Lung (tissue), 11 donors: ENCODE measurements at regions not wholly inside any gene's neighbourhood (a gene's known extent, or its start where the extent isn't known, plus 50 kb on each side); places are given as distances from the start of the nearest gene placed in this dataset.

Source experiments
- ATAC-seq: fragments of 200-7000 bp; cut with Tn5 transposase; one replicate; pipeline ENCODE4 v1.9.1; 2020; ENCODE audit warnings: moderate number of reproducible peaks; ENCODE audit not compliant: insufficient read depth, low FRiP score
- DNase-seq, 3 donors: peaks; one replicate each; pipeline ENCODE4 v3.0.0-alpha.2; 2013 to 2017
- H3K27ac ChIP-seq, 2 donors: one replicate each; pipeline ENCODE4 v1.5.1; 2013; ENCODE audit warnings: mild to moderate bottlenecking in 2 of 2, moderate library complexity in 2 of 2, control low read depth in 1 of 2, inconsistent platforms in 1 of 2, low read depth in 1 of 2, low read length in 1 of 2
- H3K27me3 ChIP-seq, 3 donors: one replicate each; pipeline ENCODE4 v1.5.1; 2013; ENCODE audit warnings: low read length in 2 of 3; ENCODE audit not compliant: control insufficient read depth in 3 of 3, insufficient read depth in 3 of 3
- H3K36me3 ChIP-seq, 4 donors: one replicate each; pipeline ENCODE4 v1.5.1; 2013; ENCODE audit warnings: low read length in 4 of 4, mild to moderate bottlenecking in 1 of 4, moderate library complexity in 1 of 4; ENCODE audit not compliant: control insufficient read depth in 4 of 4, insufficient read depth in 4 of 4
- H3K4me1 ChIP-seq, 5 donors: one replicate each; pipeline ENCODE4 v1.5.1; 2013; ENCODE audit warnings: low read length in 5 of 5, mild to moderate bottlenecking in 2 of 5, moderate library complexity in 1 of 5; ENCODE audit not compliant: control insufficient read depth in 5 of 5, insufficient read depth in 5 of 5
- H3K4me3 ChIP-seq: one replicate; pipeline ENCODE4 v1.5.1; 2013; ENCODE audit warnings: mild to moderate bottlenecking, control low read depth, moderate library complexity
- H3K9ac ChIP-seq, 2 donors: one replicate each; pipeline ENCODE4 v1.5.1; 2013; ENCODE audit warnings: low read length in 2 of 2, control low read depth in 1 of 2; ENCODE audit not compliant: insufficient read depth in 1 of 2
- H3K9me3 ChIP-seq, 4 donors: one replicate each; pipeline ENCODE4 v1.5.1; 2013; ENCODE audit warnings: low read length in 3 of 4, mild to moderate bottlenecking in 1 of 4, moderate library complexity in 1 of 4; ENCODE audit not compliant: control insufficient read depth in 4 of 4, insufficient read depth in 3 of 4
- WGBS, 2 donors: extraction: QIAGEN DNeasy Blood & Tissue Kit; methylation state at CpG; one replicate each; pipeline ENCODE4 v1.1.7; 2013; 5-methylcytosine and 5-hydroxymethylcytosine counted together
- TF ChIP-seq, protein P1 (sequence below): IDR thresholded peaks from 2 replicates; pipeline ENCODE4 v1.5.1; 2012; ENCODE audit warnings: mild to moderate bottlenecking; ENCODE audit errors: control extremely low read depth, extremely low read depth
- donor health status: control.
- donor health status: control.
- donor health status: Bipolar disorder and iron deficiency.
- donor health status: healthy.
- donor health status: DM: yes; HTN: yes; CAD: no.

DNA sequence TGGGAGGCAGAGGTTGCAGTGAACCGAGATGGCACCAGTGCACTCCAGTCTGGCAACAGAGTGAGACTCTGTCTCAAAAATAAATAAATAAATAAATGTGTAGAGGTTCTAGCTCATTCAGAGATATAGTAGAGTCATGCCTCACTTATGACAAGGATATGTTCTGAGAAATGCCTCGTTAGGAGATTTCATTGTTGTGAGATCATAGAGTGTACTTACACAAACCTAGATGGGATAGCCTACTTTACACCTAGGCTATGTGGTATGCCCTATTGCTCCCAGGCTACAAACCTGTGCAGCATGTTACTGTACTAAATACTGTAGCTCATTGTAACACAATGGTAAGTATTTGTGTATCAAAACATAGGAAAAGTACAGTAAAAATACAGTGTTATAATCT is 155.3 kb upstream of the JUN start:
- Histone ChIP-seq H3K9ac (no peak overlapping the region), H3K27me3 (no peaks in the 10 kb centered on the region), H3K27ac (no peak overlapping the region), H3K4me1 (peaks cover 0 to 7% (median 4%) of the 10 kb centered on the region in 5 donors), H3K4me3 (no peak overlapping the region), H3K9me3 (no peaks in the 10 kb centered on the region), H3K36me3 (no peaks in the 10 kb centered on the region)
- whole genome bisulfite sequencing, 2 donors, result 86 to 90% methylated on average over 2 of the region's 2 CpGs
- ATAC-seq (no peak), DNase-seq (no peak)
- TF ChIP-seq, protein P1, sequence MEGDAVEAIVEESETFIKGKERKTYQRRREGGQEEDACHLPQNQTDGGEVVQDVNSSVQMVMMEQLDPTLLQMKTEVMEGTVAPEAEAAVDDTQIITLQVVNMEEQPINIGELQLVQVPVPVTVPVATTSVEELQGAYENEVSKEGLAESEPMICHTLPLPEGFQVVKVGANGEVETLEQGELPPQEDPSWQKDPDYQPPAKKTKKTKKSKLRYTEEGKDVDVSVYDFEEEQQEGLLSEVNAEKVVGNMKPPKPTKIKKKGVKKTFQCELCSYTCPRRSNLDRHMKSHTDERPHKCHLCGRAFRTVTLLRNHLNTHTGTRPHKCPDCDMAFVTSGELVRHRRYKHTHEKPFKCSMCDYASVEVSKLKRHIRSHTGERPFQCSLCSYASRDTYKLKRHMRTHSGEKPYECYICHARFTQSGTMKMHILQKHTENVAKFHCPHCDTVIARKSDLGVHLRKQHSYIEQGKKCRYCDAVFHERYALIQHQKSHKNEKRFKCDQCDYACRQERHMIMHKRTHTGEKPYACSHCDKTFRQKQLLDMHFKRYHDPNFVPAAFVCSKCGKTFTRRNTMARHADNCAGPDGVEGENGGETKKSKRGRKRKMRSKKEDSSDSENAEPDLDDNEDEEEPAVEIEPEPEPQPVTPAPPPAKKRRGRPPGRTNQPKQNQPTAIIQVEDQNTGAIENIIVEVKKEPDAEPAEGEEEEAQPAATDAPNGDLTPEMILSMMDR, result no peak

DNA sequence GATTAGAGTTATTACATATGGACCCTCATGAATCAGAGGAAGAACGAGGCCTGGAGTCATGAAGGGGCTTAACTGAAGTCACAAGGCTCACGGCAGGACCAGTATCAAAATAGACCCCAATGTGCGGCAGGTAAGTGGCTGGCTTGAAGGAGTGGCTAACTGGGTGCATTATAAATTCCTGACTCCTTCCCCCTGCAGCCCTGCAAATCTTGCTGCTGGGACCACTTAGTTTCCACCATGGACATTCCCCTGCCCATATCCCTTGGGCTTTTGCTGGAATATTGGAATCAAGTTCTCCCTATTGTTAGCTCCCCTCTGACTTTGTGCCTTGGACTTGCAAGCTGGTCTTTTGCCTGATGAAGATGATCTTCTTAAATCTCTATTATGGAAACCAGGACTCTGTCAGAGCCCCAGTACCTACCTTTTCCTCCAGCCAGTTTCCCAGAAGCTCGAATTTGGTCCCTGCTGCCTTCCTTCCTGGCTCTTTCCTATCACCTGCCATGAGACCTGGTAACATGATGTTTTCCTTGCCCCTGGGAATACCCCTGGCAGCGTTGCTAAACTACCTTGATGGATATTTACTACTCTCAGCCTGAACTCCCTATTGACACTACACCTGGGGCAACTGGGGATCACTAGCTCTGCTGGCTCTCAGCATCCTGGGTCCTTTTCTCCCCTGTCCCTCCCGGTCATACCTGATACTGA is 156.0 kb upstream of the JUN start:
- no peak overlapping the region for H3K9ac ChIP-seq
- no peak overlapping the region for H3K4me3 ChIP-seq
- H3K27me3 ChIP-seq, result no peaks in the 10 kb centered on the region
- ATAC-seq (no peak), DNase-seq (no peak)
- H3K36me3 ChIP-seq, result no peaks in the 10 kb centered on the region
- TF ChIP-seq, protein P1, result no peak
- H3K27ac ChIP-seq, result no peak overlapping the region
- WGBS, 2 donors, result 78 to 87% methylated on average over 6 of the region's 6 CpGs
- H3K4me1 ChIP-seq, result peaks cover 0 to 7% (median 4%) of the 10 kb centered on the region in 5 donors
- no peaks in the 10 kb centered on the region for H3K9me3 ChIP-seq

DNA sequence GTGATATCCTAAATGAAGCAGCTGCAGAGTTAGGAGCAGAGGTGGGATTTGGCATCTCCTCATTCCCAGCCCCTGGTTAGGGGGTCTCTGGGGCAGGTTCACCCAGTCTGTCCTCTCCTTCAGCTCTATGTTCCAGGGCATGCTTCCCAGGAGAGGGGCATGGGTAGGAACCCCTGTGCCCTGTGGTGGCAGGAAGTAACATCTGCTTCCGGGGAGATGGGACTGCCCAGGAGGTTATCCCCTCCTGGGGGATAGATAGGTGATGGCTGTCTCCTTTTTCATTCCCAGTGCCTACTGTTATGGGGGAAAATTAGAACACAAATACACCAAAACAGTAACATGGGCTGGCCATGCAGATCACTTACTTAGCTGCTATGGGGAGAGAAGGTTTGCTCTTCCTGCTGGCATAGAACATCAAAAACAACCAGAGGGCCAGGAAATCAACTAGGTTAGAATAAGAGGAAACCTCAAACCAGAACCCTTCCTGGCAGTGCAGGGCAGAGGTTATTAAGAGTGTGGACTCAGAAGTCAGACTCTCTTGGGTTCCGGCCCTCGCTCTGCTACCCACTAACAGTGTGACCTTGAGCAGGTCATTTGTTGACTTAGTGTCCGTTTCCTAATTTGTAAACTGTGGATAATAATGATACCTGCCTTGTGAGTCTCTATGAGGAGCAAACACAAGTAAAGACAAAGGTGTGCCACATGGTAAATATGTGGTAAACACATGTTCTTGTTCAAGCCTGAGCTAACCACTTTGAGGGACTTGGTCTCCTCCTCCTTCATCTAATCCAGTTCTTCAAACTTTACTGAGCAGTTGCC is 157.8 kb upstream of the JUN start:
- H3K4me1 ChIP-seq, result peaks cover 0 to 7% (median 4%) of the 10 kb centered on the region in 5 donors
- no peak overlapping the region for H3K4me3 ChIP-seq
- 34 to 41% methylated on average over 4 of the region's 4 CpGs for WGBS, 2 donors
- no peaks in the 10 kb centered on the region for H3K36me3 ChIP-seq
- no peaks in the 10 kb centered on the region for H3K27me3 ChIP-seq
- H3K27ac ChIP-seq, result no peak overlapping the region
- no peak for ATAC-seq
- DNase-seq, result no peak
- no peak overlapping the region for H3K9ac ChIP-seq
- H3K9me3 ChIP-seq, result no peaks in the 10 kb centered on the region
- TF ChIP-seq, protein P1, result no peak
